SK-N-SH (cell line): ENCODE measurements at regions not wholly inside any gene's neighbourhood (a gene's known extent, or its start where the extent isn't known, plus 50 kb on each side); places are given as distances from the start of the nearest gene placed in this dataset.

Source experiments
- CTCF ChIA-PET: fragments of 300-600, 350-600 bp; formaldehyde crosslinking; extraction: SDS; loops from one replicate; lab custom pipeline; 2021; lab: Yijun Ruan, JAX
- POLR2A ChIA-PET: fragments of 350-600 bp; sonication (Branson Sonifier 250); formaldehyde crosslinking; extraction: SDS; loops from one replicate; lab custom pipeline; 2020; ENCODE audit warnings: antibody characterized with exemption, inconsistent platforms; lab: Yijun Ruan, JAX
- DNase-seq: peaks from one replicate; pipeline ENCODE4 v3.0.0; 2012
- H2AFZ ChIP-seq: fragments of 200-600 bp; sonication (generic); 2 replicates; pipeline ENCODE4 v1.8.1; 2016; ENCODE audit warnings: antibody characterized with exemption, mild to moderate bottlenecking, low read depth
- H3F3A ChIP-seq: fragments of 200-600 bp; sonication (generic); replicated peaks from 2 replicates; pipeline ENCODE3; 2016; ENCODE audit warnings: antibody characterized with exemption, mild to moderate bottlenecking; ENCODE audit not compliant: insufficient read depth
- H3K27ac ChIP-seq, 2 experiments: fragments of 200-500 bp in 1 of 2; fragments of 200-600 bp in 1 of 2; sonication (Bioruptor generic) in 1 of 2; sonication (generic), shearing (Covaris generic) in 1 of 2; 2 replicates each; pipeline versions ENCODE4 v1.5.1 to v1.6.1; 2014 to 2016; ENCODE audit warnings: low read depth in 2 of 2, inconsistent platforms in 1 of 2, low read length in 1 of 2, mild to moderate bottlenecking in 1 of 2, mixed read lengths in 1 of 2
- H3K27me3 ChIP-seq: fragments of 200-600 bp; sonication (generic), shearing (Covaris generic); 2 replicates; pipeline ENCODE4 v1.6.1; 2016; ENCODE audit warnings: mixed run types; ENCODE audit not compliant: insufficient read depth
- H3K36me3 ChIP-seq, 2 experiments: fragments of 200-500 bp in 1 of 2; fragments of 200-600 bp in 1 of 2; sonication (Bioruptor generic) in 1 of 2; sonication (generic) in 1 of 2; replicated peaks in 1 of 2; 2 replicates each; pipeline versions ENCODE3 to v1.5.1; 2014 to 2016; ENCODE audit warnings: low read length in 1 of 2, mild to moderate bottlenecking in 1 of 2; ENCODE audit not compliant: insufficient read depth in 2 of 2, control insufficient read depth in 1 of 2
- H3K4me1 ChIP-seq, 2 experiments: fragments of 200-500 bp in 1 of 2; fragments of 200-600 bp in 1 of 2; sonication (Bioruptor generic) in 1 of 2; sonication (generic), shearing (Covaris generic) in 1 of 2; 2 replicates each; pipeline versions ENCODE4 v1.5.1 to v1.6.1; 2014 to 2016; ENCODE audit warnings: low read depth in 1 of 2, low read length in 1 of 2, mixed run types in 1 of 2; ENCODE audit not compliant: insufficient read depth in 2 of 2, control insufficient read depth in 1 of 2
- H3K4me2 ChIP-seq: fragments of 200-600 bp; sonication (generic), shearing (Covaris generic); 2 replicates; pipeline ENCODE4 v1.6.1; 2017; ENCODE audit warnings: mixed run types
- H3K4me3 ChIP-seq, 2 experiments: fragments of 200-500 bp in 1 of 2; fragments of 200-600 bp in 1 of 2; sonication (Bioruptor generic) in 1 of 2; sonication (generic), shearing (Covaris generic) in 1 of 2; 2 replicates each; pipeline versions ENCODE4 v1.5.1 to v1.8.1; 2014 to 2016; ENCODE audit warnings: low read depth in 2 of 2, inconsistent platforms in 1 of 2, low read length in 1 of 2, mild to moderate bottlenecking in 1 of 2, mixed read lengths in 1 of 2, moderate library complexity in 1 of 2
- H3K79me2 ChIP-seq: fragments of 200-600 bp; sonication (generic); 2 replicates; pipeline ENCODE4 v1.8.1; 2017; ENCODE audit warnings: mild to moderate bottlenecking; ENCODE audit not compliant: insufficient read depth
- H3K9ac ChIP-seq: fragments of 200-600 bp; sonication (generic); 2 replicates; pipeline ENCODE4 v1.6.1; 2017; ENCODE audit warnings: mixed run types
- H3K9me2 ChIP-seq: fragments of 200-600 bp; sonication (generic); 2 replicates; pipeline ENCODE4 v1.6.1; 2017; ENCODE audit warnings: mixed run types
- H3K9me3 ChIP-seq: fragments of 200-600 bp; sonication (generic); 2 replicates; pipeline ENCODE4 v1.6.1; 2017; ENCODE audit warnings: mixed run types, mild to moderate bottlenecking, moderate library complexity
- H4K20me1 ChIP-seq: fragments of 200-600 bp; sonication (generic); 2 replicates; pipeline ENCODE4 v1.6.1; 2017; ENCODE audit warnings: mild to moderate bottlenecking, mixed run types; ENCODE audit not compliant: insufficient read depth
- CHD2 ChIP-seq: fragments of 150-350 bp; IDR thresholded peaks from 2 replicates; pipeline ENCODE4 v1.6.1; 2018; ENCODE audit warnings: low read length; ENCODE audit not compliant: partially characterized antibody
- ELF1 ChIP-seq: IDR thresholded peaks from 2 replicates; pipeline ENCODE4 v1.4.0; 2012
- FOSL2 ChIP-seq: IDR thresholded peaks from 2 replicates; pipeline ENCODE4 v1.4.0; 2012; ENCODE audit warnings: low read depth, mild to moderate bottlenecking, moderate library complexity, borderline replicate concordance
- FOXJ3 ChIP-seq: sonication (generic); formaldehyde crosslinking; IDR thresholded peaks from 2 replicates; pipeline ENCODE4 v1.5.1; 2020; ENCODE audit warnings: mild to moderate bottlenecking, missing genetic modification reagents
- FOXM1 ChIP-seq: IDR thresholded peaks from 2 replicates; pipeline ENCODE4 v1.4.0; 2012; ENCODE audit warnings: low read depth, mild to moderate bottlenecking
- GATA2 ChIP-seq: sonication (generic); formaldehyde crosslinking; IDR thresholded peaks from 2 replicates; pipeline ENCODE4 v1.5.0; 2020; ENCODE audit warnings: mild to moderate bottlenecking, missing genetic modification reagents
- JUND ChIP-seq: IDR thresholded peaks from 2 replicates; pipeline ENCODE4 v1.4.0; 2012
- MAX ChIP-seq: IDR thresholded peaks from 2 replicates; pipeline ENCODE4 v1.4.0; 2012; ENCODE audit warnings: low read depth
- MXI1 ChIP-seq: IDR thresholded peaks from 2 replicates; pipeline ENCODE4 v1.6.1; 2012; ENCODE audit warnings: mild to moderate bottlenecking, low read depth, low read length, improper control_type of control experiment
- NFIC ChIP-seq: IDR thresholded peaks from 2 replicates; pipeline ENCODE4 v1.4.0; 2012; ENCODE audit warnings: borderline replicate concordance
- NRF1 ChIP-seq: IDR thresholded peaks from 2 replicates; pipeline ENCODE4 v1.6.1; 2012; ENCODE audit warnings: low read depth, mild to moderate bottlenecking, low read length
- PBX3 ChIP-seq: IDR thresholded peaks from 2 replicates; pipeline ENCODE4; 2012
- POLR2AphosphoS5 ChIP-seq: IDR thresholded peaks from 2 replicates; pipeline ENCODE4 v1.6.1; 2012; ENCODE audit warnings: low read depth, low read length
- RAD21 ChIP-seq: IDR thresholded peaks from 2 replicates; pipeline ENCODE4 v1.6.1; 2012; ENCODE audit warnings: mild to moderate bottlenecking, low read length
- RCOR1 ChIP-seq: fragments of 150-350 bp; IDR thresholded peaks from 2 replicates; pipeline ENCODE4 v1.6.1; 2017; ENCODE audit warnings: antibody characterized with exemption, low read length
- REST ChIP-seq: IDR thresholded peaks from 2 replicates; pipeline ENCODE4 v1.6.1; 2012; ENCODE audit warnings: mild to moderate bottlenecking, low read depth, low read length, moderate library complexity
- RFX5 ChIP-seq: IDR thresholded peaks from 2 replicates; pipeline ENCODE4 v1.6.1; 2012; ENCODE audit warnings: mild to moderate bottlenecking, improper control_type of control experiment, low read length
- RXRA ChIP-seq: IDR thresholded peaks from 2 replicates; pipeline ENCODE4 v1.4.0; 2012; ENCODE audit warnings: low read depth, mild to moderate bottlenecking, borderline replicate concordance
- SIN3A ChIP-seq: IDR thresholded peaks from 2 replicates; pipeline ENCODE4 v1.6.1; 2012; ENCODE audit warnings: low read depth, mild to moderate bottlenecking, low read length, moderate library complexity, borderline replicate concordance
- SMC3 ChIP-seq: IDR thresholded peaks from 2 replicates; pipeline ENCODE4 v1.6.1; 2012; ENCODE audit warnings: low read depth, low read length, improper control_type of control experiment
- TAF1 ChIP-seq: IDR thresholded peaks from 2 replicates; pipeline ENCODE4 v1.6.1; 2012; ENCODE audit warnings: low read depth, mild to moderate bottlenecking, low read length, moderate library complexity, borderline replicate concordance
- TCF12 ChIP-seq: IDR thresholded peaks from 2 replicates; pipeline ENCODE4 v1.4.0; 2012
- TEAD4 ChIP-seq: IDR thresholded peaks from 2 replicates; pipeline ENCODE4 v1.4.0; 2012; ENCODE audit warnings: mild to moderate bottlenecking, borderline replicate concordance; ENCODE audit not compliant: insufficient read depth
- USF2 ChIP-seq: fragments of 150-350 bp; IDR thresholded peaks from 2 replicates; pipeline ENCODE4 v1.6.1; 2017; ENCODE audit warnings: antibody characterized with exemption, low read length, low read depth, borderline replicate concordance
- YY1 ChIP-seq: IDR thresholded peaks from 2 replicates; pipeline ENCODE4 v1.4.0; 2012; ENCODE audit warnings: low read depth, mild to moderate bottlenecking
- ZBTB33 ChIP-seq: IDR thresholded peaks from 2 replicates; pipeline ENCODE4 v1.4.0; 2012; ENCODE audit warnings: low read depth, borderline replicate concordance
- WGBS: methylation state at CpG from one replicate; pipeline ENCODE4 v1.1.6; 2017; ENCODE audit warnings: low lambda C conversion rate; 5-methylcytosine and 5-hydroxymethylcytosine counted together

GRCh38 chr6:140051521-140052512, 677.4 kb upstream of the CITED2 start:
- H3K9me2 ChIP-seq = no peaks in the 10 kb centered on the region
- no peaks in the 10 kb centered on the region for H3K36me3 ChIP-seq
- no peaks in the 10 kb centered on the region for H3K9me3 ChIP-seq
- peak; percentile 10 for DNase-seq
- no peaks in the 10 kb centered on the region for H4K20me1 ChIP-seq
- H3F3A ChIP-seq = peaks cover 30% of the 10 kb centered on the region
- H3K79me2 ChIP-seq = no peaks in the 10 kb centered on the region
- POLR2A ChIA-PET = interaction anchor here (0.6 kb wide), 1 partner anchor 9 kb away, joined by 3 read pairs; no protein-coding TSS in a partner anchor
- no peak overlapping the region for H2AFZ ChIP-seq
- 34% methylated on average over 7 of the region's 7 CpGs for WGBS
- H3K4me2 ChIP-seq = peak overlapping the region; percentile 10; the same call in 1 of the 2 replicates
- no peak overlapping the region for H3K4me3 ChIP-seq
- H3K27ac ChIP-seq = peak overlapping the region; percentile 83 to 88
- H3K27me3 ChIP-seq = no peaks in the 10 kb centered on the region
- peak overlapping the region; percentile 50 for H3K9ac ChIP-seq
- CTCF ChIA-PET = interaction anchor here (1.0 to 1.1 kb wide), 2 partner anchors 9 to 346 kb away, joined by 3 read pairs; no protein-coding TSS in a partner anchor
- H3K4me1 ChIP-seq = peaks cover 33 to 59% of the 10 kb centered on the region in 2 experiments; a peak in 3 of 4 replicates
- no peak for TF ChIP-seq CHD2
- no peak for TF ChIP-seq SIN3A
- TF ChIP-seq NRF1 = no peak
- TF ChIP-seq NFIC = peak; percentile 75
- TF ChIP-seq FOSL2 = peak; percentile 89
- no peak for TF ChIP-seq REST
- no peak for TF ChIP-seq RFX5
- peak; percentile 45; the same call in 1 of the 2 replicates for TF ChIP-seq POLR2AphosphoS5
- no peak for TF ChIP-seq RAD21
- TF ChIP-seq RXRA = peak; percentile 75
- peak; percentile 84 for TF ChIP-seq TEAD4
- TF ChIP-seq SMC3 = no peak
- no peak for TF ChIP-seq ELF1
- TF ChIP-seq USF2 = no peak
- TF ChIP-seq TAF1 = no peak
- TF ChIP-seq PBX3 = peak; percentile 83
- no peak for TF ChIP-seq MXI1
- no peak for TF ChIP-seq YY1
- TF ChIP-seq MAX = peak; percentile 70
- TF ChIP-seq FOXM1 = peak; percentile 39; the same call in 1 of the 2 replicates
- TF ChIP-seq TCF12 = peak; percentile 87
- peak; percentile 39; the same call in 1 of the 2 replicates for TF ChIP-seq GATA2 (CRISPR knock-in tag)
- TF ChIP-seq RCOR1 = 0 out of 2 replicates have a peak, but pooled peaks have one; percentile 27
- 0 out of 2 replicates have a peak, but pooled peaks have one; percentile 14 for TF ChIP-seq FOXJ3 (CRISPR knock-in tag)
- peak; percentile 91 for TF ChIP-seq JUND
- no peak for TF ChIP-seq ZBTB33
